H1 (cell line): ENCODE measurements at regions not wholly inside any gene's neighbourhood (a gene's known extent, or its start where the extent isn't known, plus 50 kb on each side); places are given as distances from the start of the nearest gene placed in this dataset.

Experiments used
- RXRA ChIP-seq: IDR thresholded peaks from 2 replicates; pipeline ENCODE4 v1.6.1; 2011; ENCODE audit warnings: low read depth, mild to moderate bottlenecking, low read length, moderate library complexity; ENCODE audit not compliant: insufficient read depth

DNA sequence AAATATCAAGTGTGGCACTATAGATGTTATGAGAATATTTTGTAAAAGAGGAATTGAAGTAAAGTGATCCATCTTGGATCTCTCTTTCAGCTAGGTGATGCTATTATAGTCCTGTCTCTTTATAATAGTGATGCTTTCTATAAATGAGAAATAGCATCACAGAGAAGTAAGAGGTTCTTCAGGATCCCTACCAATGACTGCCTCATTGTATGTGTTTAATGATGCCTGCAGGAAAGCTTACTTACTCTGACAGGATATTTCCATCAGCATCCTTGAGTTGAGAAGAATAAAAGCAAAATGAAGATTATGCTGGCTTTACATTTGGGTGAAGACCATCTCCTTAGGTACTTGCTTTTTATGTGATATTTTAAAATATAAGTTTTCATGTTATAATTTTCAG lies 846.0 kb upstream of the LRFN5 start (continued):
- no peak for TF ChIP-seq RXRA
- TF ChIP-seq, all 59 proteins: peak for 0
